PC-9 (cell line): ENCODE measurements at regions not wholly inside any gene's neighbourhood (a gene's known extent, or its start where the extent isn't known, plus 50 kb on each side); places are given as distances from the start of the nearest gene placed in this dataset.

ENCODE experiments used
- BruUV-seq: library from RNA; stranded (reverse); fragments of 400-500 nt; replicated peaks from 2 replicates; lab custom pipeline; 2021; lab: Mats Ljungman, UMichigan
- CTCF ChIA-PET: fragments of 300-600 bp; sonication (Branson Sonifier 250); formaldehyde crosslinking; loops from one replicate; lab custom pipeline; 2022; ENCODE audit warnings: antibody characterized with exemption; lab: Charles Lee
- POLR2A ChIA-PET: fragments of 300-600 bp; sonication (Branson Sonifier 250); formaldehyde crosslinking; loops from one replicate; lab custom pipeline; 2022; ENCODE audit warnings: antibody characterized with exemption; ENCODE audit not compliant: unreplicated experiment; lab: Charles Lee
- DNase-seq, 2 experiments: peaks; one replicate each; pipeline versions ENCODE4 v3.0.0 to v3.0.0-alpha.2; 2015 to 2022; ENCODE audit warnings: mixed read lengths in 1 of 2
- H2AFZ ChIP-seq: fragments of 200-600 bp; sonication (generic); 2 replicates; pipeline ENCODE4 v1.8.1; 2017; ENCODE audit warnings: antibody characterized with exemption
- H3F3A ChIP-seq: fragments of 200-600 bp; sonication (generic); 2 replicates; pipeline ENCODE4 v1.8.1; 2017; ENCODE audit warnings: antibody characterized with exemption, mild to moderate bottlenecking, low read depth; ENCODE audit not compliant: insufficient read depth
- H3K27ac ChIP-seq: fragments of 200-600 bp; sonication (generic); 2 replicates; pipeline ENCODE4 v1.6.1; 2016; ENCODE audit warnings: mixed run types
- H3K27me3 ChIP-seq: fragments of 200-600 bp; sonication (generic); 2 replicates; pipeline ENCODE4 v1.6.1; 2016; ENCODE audit warnings: low read depth, mixed run types; ENCODE audit not compliant: insufficient read depth
- H3K36me3 ChIP-seq: fragments of 200-600 bp; sonication (generic); 2 replicates; pipeline ENCODE4 v1.6.1; 2016; ENCODE audit warnings: low read depth, mixed run types
- H3K4me1 ChIP-seq: fragments of 200-600 bp; sonication (generic); replicated peaks from 2 replicates; pipeline ENCODE4 v1.6.1; 2016; ENCODE audit warnings: mixed run types; ENCODE audit not compliant: insufficient read depth
- H3K4me2 ChIP-seq: fragments of 200-600 bp; sonication (generic); 2 replicates; pipeline ENCODE4 v1.6.1; 2017; ENCODE audit warnings: mixed run types
- H3K4me3 ChIP-seq: fragments of 200-600 bp; sonication (generic); 2 replicates; pipeline ENCODE4 v1.6.1; 2016; ENCODE audit warnings: mixed run types
- H3K79me2 ChIP-seq: fragments of 200-600 bp; sonication (generic); 2 replicates; pipeline ENCODE4 v1.6.1; 2017; ENCODE audit warnings: low read depth, mixed run types
- H3K9me2 ChIP-seq: fragments of 200-600 bp; sonication (generic); 2 replicates; pipeline ENCODE4 v1.8.1; 2017; ENCODE audit warnings: mild to moderate bottlenecking; ENCODE audit not compliant: insufficient read depth
- H3K9me3 ChIP-seq: fragments of 200-600 bp; sonication (generic); 2 replicates; pipeline ENCODE4 v1.8.1; 2016; ENCODE audit warnings: low read depth; ENCODE audit not compliant: insufficient read depth
- H4K20me1 ChIP-seq: fragments of 200-600 bp; sonication (generic); 2 replicates; pipeline ENCODE4 v1.8.1; 2017; ENCODE audit not compliant: insufficient read depth
- EZH2 ChIP-seq: fragments of 200-600 bp; sonication (generic); IDR thresholded peaks from 2 replicates; pipeline ENCODE4 v1.8.0; 2017; ENCODE audit warnings: antibody characterized with exemption, low read depth
- intact Hi-C: fragments of 100-400 bp; cut with micrococcal nuclease; formaldehyde crosslinking; loops from one replicate; pipeline ENCODE4 v1.10.0; 2022; ENCODE audit not compliant: unreplicated experiment
- TF ChIP-seq, protein P1 (sequence below): fragments of 200-600 bp; sonication (generic); conservative IDR thresholded peaks from 2 replicates; pipeline ENCODE4 v1.6.1; 2017; ENCODE audit warnings: mixed run types, antibody characterized with exemption, mild to moderate bottlenecking, moderate library complexity

DNA sequence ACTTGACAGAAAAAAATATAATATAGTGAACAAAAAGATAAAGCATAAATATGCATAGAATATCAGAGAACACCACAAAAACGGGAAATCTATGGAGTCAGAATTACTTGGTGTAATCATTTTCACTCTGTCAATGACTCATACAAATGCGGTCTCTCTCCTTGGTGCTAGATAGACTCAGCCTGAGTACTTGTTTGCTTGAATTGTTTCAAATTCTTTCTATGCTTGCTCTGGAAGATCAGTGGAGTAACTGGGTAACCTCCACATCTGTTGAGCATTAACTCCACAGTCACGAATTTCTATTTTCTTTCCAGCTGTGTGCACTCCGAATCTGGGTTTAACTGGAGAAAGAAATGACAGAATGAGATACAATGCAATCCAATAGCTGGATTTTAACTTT lies 760.4 kb downstream of the ZPLD1 start:
- DNase-seq, result no peak
- Histone ChIP-seq H4K20me1 (no peaks in the 10 kb centered on the region), H3K27me3 (no peaks in the 10 kb centered on the region), H3K4me3 (no peak overlapping the region), H3F3A (no peaks in the 10 kb centered on the region), H3K36me3 (no peaks in the 10 kb centered on the region), H3K4me1 (no peaks in the 10 kb centered on the region), H3K79me2 (no peaks in the 10 kb centered on the region), H3K27ac (no peak overlapping the region), H3K4me2 (no peak overlapping the region), H3K9me2 (0 out of 2 replicates have a peak, but pooled peaks cover 3% of the 10 kb centered on the region), H2AFZ (no peak overlapping the region), H3K9me3 (no peaks in the 10 kb centered on the region)
- BruUV-seq, result no TSS peak
- TF ChIP-seq, protein P1, sequence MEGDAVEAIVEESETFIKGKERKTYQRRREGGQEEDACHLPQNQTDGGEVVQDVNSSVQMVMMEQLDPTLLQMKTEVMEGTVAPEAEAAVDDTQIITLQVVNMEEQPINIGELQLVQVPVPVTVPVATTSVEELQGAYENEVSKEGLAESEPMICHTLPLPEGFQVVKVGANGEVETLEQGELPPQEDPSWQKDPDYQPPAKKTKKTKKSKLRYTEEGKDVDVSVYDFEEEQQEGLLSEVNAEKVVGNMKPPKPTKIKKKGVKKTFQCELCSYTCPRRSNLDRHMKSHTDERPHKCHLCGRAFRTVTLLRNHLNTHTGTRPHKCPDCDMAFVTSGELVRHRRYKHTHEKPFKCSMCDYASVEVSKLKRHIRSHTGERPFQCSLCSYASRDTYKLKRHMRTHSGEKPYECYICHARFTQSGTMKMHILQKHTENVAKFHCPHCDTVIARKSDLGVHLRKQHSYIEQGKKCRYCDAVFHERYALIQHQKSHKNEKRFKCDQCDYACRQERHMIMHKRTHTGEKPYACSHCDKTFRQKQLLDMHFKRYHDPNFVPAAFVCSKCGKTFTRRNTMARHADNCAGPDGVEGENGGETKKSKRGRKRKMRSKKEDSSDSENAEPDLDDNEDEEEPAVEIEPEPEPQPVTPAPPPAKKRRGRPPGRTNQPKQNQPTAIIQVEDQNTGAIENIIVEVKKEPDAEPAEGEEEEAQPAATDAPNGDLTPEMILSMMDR, result no peak
- TF ChIP-seq EZH2, result no peak
- CTCF ChIA-PET, result interaction anchor here (0.6 kb wide), 1 partner anchor 451 kb away, joined by 4 read pairs; no protein-coding TSS in a partner anchor
- intact Hi-C loops, result no loop called here
- POLR2A ChIA-PET, result no interaction called here

DNA sequence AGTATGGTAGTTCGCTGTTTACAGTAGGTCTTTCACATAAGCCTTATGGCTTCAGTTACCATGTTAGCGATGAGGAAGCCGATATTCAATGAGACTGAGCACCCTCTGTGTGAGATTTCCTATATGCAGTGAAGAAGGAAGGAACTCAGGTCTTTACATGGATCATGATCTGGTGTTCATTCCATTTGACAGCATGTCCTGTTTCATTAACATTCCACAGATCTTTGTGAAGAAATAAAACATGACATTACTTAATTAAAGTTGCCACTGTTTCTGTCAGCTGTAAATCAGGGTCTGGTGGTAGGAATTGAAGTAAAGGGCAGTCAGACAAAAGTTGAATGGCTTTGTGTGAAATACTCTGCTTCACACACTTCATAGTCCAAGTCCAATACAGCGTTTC lies 768.6 kb downstream of the ZPLD1 start:
- CTCF ChIA-PET, result no interaction called here
- POLR2A ChIA-PET, result no interaction called here

DNA sequence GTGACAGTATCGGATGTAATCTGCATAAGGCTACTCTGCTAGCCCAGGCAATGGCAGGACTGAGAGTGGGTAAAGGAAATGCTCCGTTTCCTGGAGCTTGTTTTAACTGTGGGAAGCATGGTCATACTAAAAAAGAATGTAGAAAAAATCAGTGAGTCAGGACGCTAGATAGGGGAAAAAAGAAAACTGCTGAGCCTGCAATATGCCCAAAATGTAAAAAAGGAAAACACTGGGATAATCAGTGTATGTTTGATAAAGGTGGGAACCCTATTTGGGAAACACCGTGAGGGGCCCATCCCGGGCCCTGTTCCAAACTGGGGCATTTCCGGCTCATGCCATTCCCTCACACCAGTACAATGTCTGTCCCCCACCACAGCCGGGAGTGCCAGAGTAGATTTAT lies 775.8 kb downstream of the ZPLD1 start:
- Histone ChIP-seq H2AFZ (no peak overlapping the region), H3K9me2 (no peaks in the 10 kb centered on the region), H3K4me1 (no peaks in the 10 kb centered on the region), H3K79me2 (no peaks in the 10 kb centered on the region), H3K27me3 (no peaks in the 10 kb centered on the region), H4K20me1 (no peaks in the 10 kb centered on the region), H3K4me2 (no peak overlapping the region), H3K36me3 (no peaks in the 10 kb centered on the region), H3K4me3 (no peak overlapping the region), H3F3A (no peaks in the 10 kb centered on the region), H3K27ac (no peak overlapping the region), H3K9me3 (no peaks in the 10 kb centered on the region)
- intact Hi-C loops, result no loop called here
- ChIA-PET CTCF (no interaction called here), POLR2A (no interaction called here)
- no peak for DNase-seq
- TF ChIP-seq, protein P1, result no peak
- no peak for TF ChIP-seq EZH2
- no TSS peak for BruUV-seq

More for the DNA sequence above, 768.6 kb downstream of the ZPLD1 start:
- no peak for DNase-seq
- H3K27ac ChIP-seq, result no peak overlapping the region
- no peak overlapping the region for H3K4me2 ChIP-seq
- no peaks in the 10 kb centered on the region for H3K4me1 ChIP-seq
- no peaks in the 10 kb centered on the region for H3K79me2 ChIP-seq
- H3F3A ChIP-seq, result no peaks in the 10 kb centered on the region
- no peaks in the 10 kb centered on the region for H3K9me3 ChIP-seq
- no peak for TF ChIP-seq EZH2
- intact Hi-C loops, result no loop called here
- no peaks in the 10 kb centered on the region for H3K27me3 ChIP-seq
- 0 out of 2 replicates have a peak overlapping the region, but pooled peaks have one; percentile 6 for H2AFZ ChIP-seq
- no peaks in the 10 kb centered on the region for H3K36me3 ChIP-seq
- BruUV-seq, result no TSS peak
- no peaks in the 10 kb centered on the region for H4K20me1 ChIP-seq
- no peaks in the 10 kb centered on the region for H3K9me2 ChIP-seq
- H3K4me3 ChIP-seq, result no peak overlapping the region

DNA sequence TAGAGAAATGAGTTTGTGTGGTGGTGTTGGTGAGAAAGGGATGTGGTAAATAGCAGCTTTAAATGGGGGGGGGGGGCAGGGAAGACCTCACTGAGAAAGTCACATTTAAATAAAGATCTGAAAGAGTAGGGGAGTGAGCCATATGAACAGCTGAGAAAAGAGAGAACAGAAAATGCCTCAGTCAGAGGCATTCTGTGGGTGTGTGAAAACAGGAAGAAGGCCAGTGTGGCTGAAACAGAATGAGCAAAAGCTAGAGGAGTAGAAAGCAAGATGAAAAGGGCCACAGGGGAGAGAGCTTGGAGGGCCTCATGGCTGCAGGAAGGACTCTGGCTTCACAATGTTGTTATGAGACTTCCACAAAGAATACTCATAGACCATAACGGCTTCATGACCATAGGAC lies 783.3 kb downstream of the ZPLD1 start:
- ChIA-PET CTCF (no interaction called here), POLR2A (no interaction called here)
- Histone ChIP-seq H3F3A (no peaks in the 10 kb centered on the region), H3K36me3 (no peaks in the 10 kb centered on the region), H3K4me3 (no peak overlapping the region), H4K20me1 (no peaks in the 10 kb centered on the region), H3K9me3 (no peaks in the 10 kb centered on the region), H3K27me3 (no peaks in the 10 kb centered on the region), H2AFZ (no peak overlapping the region), H3K4me2 (no peak overlapping the region), H3K79me2 (no peaks in the 10 kb centered on the region), H3K27ac (no peak overlapping the region), H3K4me1 (no peaks in the 10 kb centered on the region), H3K9me2 (no peaks in the 10 kb centered on the region)
- TF ChIP-seq, protein P1, result no peak
- no peak for TF ChIP-seq EZH2
- no peak for DNase-seq
- BruUV-seq, result no TSS peak
- intact Hi-C loops, result no loop called here
